Spinal cord (tissue), 9 donors: ENCODE measurements at regions not wholly inside any gene's neighbourhood (a gene's known extent, or its start where the extent isn't known, plus 50 kb on each side); places are given as distances from the start of the nearest gene placed in this dataset.

ENCODE experiments used
- DNase-seq, 6 donors: peaks; one replicate each; pipeline versions ENCODE4 v3.0.0 to v3.0.0-alpha.2; 2013 to 2015; ENCODE audit warnings: low spot score in 6 of 6, low read depth in 4 of 6
- H3K27ac ChIP-seq: one replicate; pipeline ENCODE4 v1.5.1; 2013; ENCODE audit warnings: low read depth, low read length, control low read depth
- H3K27me3 ChIP-seq: one replicate; pipeline ENCODE4 v1.6.1; 2013; ENCODE audit warnings: low read length; ENCODE audit not compliant: control insufficient read depth, insufficient read depth
- H3K36me3 ChIP-seq: one replicate; pipeline ENCODE4 v1.6.1; 2013; ENCODE audit warnings: low read length; ENCODE audit not compliant: control insufficient read depth, insufficient read depth
- H3K4me1 ChIP-seq: one replicate; pipeline ENCODE4 v1.6.1; 2013; ENCODE audit warnings: low read length; ENCODE audit not compliant: control insufficient read depth, insufficient read depth
- H3K4me3 ChIP-seq: one replicate; pipeline ENCODE4 v1.5.1; 2013; ENCODE audit warnings: low read depth, low read length, control low read depth
- H3K9me3 ChIP-seq: one replicate; pipeline ENCODE4 v1.6.1; 2013; ENCODE audit warnings: low read length; ENCODE audit not compliant: control insufficient read depth, insufficient read depth
- WGBS: methylation state at CpG from one replicate; pipeline ENCODE4 v1.1.5; 2013; ENCODE audit warnings: missing lambda C conversion rate; ENCODE audit not compliant: insufficient coverage; 5-methylcytosine and 5-hydroxymethylcytosine counted together
- donor health status: healthy.

DNA sequence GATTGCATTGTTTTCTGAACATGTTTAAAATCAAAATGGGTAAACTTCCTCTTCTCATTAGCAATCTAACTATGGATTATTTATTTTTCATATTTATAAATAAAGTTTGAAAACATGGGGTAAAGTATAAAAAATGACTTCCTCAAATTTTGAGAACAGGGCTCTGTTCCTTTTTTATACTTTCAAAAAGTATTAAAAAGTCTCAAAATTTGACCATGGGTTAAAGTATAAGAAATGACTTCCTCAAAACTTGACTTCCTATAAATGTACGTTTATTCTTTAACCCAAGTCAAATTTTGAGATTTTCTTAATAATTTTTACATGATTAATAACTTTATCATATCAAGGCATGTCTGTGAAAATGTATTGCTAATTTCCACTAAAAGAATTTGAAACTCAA is 512.4 kb downstream of the GALR1 start:
- Histone ChIP-seq H3K9me3 (no peaks in the 10 kb centered on the region), H3K36me3 (no peaks in the 10 kb centered on the region)

DNA sequence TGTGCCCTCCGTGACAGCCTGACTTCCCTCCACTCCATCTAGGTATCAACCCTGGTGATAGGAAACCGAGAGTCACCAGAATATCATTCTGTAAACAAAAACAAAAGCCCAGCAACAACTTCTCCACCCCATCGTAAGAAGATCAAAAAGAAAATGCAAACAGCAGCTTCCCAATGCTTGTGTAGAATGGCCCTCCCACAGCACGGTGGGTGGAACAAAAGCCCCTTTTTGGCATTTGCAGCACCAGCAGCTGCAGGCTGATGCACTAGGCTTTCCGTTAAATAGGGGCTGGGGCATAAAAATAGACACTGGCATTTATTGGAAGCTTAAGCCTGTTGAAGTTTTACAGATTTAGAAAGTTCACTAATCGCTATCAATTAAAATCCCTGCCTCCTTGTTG is 513.0 kb downstream of the GALR1 start:
- Histone ChIP-seq H3K9me3 (no peaks in the 10 kb centered on the region), H3K36me3 (no peaks in the 10 kb centered on the region), H3K4me3 (peak overlapping the region; percentile 19), H3K27ac (peak overlapping the region; percentile 22), H3K4me1 (peaks cover 3% of the 10 kb centered on the region), H3K27me3 (no peaks in the 10 kb centered on the region)
- WGBS, result 10% methylated on average over 3 of the region's 6 CpGs
- DNase-seq, result peak in 2 of 6 donors; percentile 69 to 77

More for the DNA sequence above, 512.4 kb downstream of the GALR1 start:
- Histone ChIP-seq H3K4me1 (peaks cover 3% of the 10 kb centered on the region), H3K27me3 (no peaks in the 10 kb centered on the region), H3K27ac (no peak overlapping the region), H3K4me3 (no peak overlapping the region)
- no peak for DNase-seq
- WGBS, result no CpG with 5 or more reads among the region's 1 CpG

GRCh38 chr18:77763530-77764145 is 514.0 kb downstream of the GALR1 start:
- Histone ChIP-seq H3K9me3 (no peaks in the 10 kb centered on the region), H3K4me3 (no peak overlapping the region), H3K36me3 (no peaks in the 10 kb centered on the region), H3K27ac (no peak overlapping the region), H3K4me1 (peaks cover 3% of the 10 kb centered on the region), H3K27me3 (no peaks in the 10 kb centered on the region)
- WGBS, result 49% methylated on average over 5 of the region's 9 CpGs
- no peak for DNase-seq

- 5% methylated on average over 5 of the region's 9 CpGs for WGBS
These were observed 515.8 kb downstream of the GALR1 start for GRCh38 chr18:77765468-77765867.

DNA sequence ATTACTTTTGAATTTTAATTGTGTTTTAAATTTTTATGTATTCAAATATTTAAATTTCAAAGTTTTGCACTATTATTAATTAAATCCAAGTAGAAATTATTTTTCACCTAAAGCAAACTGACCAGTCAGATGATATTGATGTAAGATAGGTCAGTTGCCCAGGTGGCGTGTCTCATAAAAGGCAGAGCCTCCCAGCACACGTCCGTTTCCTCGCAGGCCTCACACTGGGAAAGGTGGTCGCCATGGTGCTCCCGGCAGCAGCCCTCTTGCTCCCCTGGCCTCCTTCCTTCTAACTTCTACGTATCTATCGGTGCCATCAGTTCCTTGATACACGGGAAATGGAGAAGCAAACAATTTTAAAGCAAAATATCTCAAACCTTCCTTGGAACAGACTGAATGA is 516.8 kb downstream of the GALR1 start:
- no peak for DNase-seq
- no peaks in the 10 kb centered on the region for H3K4me1 ChIP-seq
- no peaks in the 10 kb centered on the region for H3K9me3 ChIP-seq
- 80% methylated on average over 7 of the region's 9 CpGs for WGBS
- no peak overlapping the region for H3K4me3 ChIP-seq
- H3K27me3 ChIP-seq, result no peaks in the 10 kb centered on the region
- no peaks in the 10 kb centered on the region for H3K36me3 ChIP-seq
- H3K27ac ChIP-seq, result no peak overlapping the region

More at GRCh38 chr18:77765468-77765867, 515.8 kb downstream of the GALR1 start:
- H3K27me3 ChIP-seq, result no peaks in the 10 kb centered on the region
- H3K4me1 ChIP-seq, result peaks cover 3% of the 10 kb centered on the region
- H3K4me3 ChIP-seq, result no peak overlapping the region
- H3K9me3 ChIP-seq, result no peaks in the 10 kb centered on the region
- H3K27ac ChIP-seq, result no peak overlapping the region
- no peaks in the 10 kb centered on the region for H3K36me3 ChIP-seq
- peak; percentile 59 to 97 (median 72) for DNase-seq

DNA sequence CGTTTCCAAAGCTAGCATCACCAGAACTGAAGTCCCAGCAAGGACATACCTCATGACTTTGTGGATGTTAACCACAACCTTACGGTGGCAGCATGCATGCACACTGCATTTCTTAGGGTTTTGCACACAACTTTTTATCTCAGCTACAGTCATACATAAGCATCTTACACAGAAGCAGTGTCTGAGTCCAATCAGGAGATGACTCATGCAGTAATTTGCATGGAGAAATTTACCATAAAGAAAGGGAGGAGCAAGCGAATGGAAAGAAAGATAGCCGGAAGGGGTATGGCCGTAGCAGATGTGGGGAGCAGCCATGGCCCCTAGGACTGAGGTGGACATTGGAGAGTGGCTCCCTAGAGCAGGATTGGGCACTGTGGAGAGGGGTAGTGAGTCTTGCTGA is 522.5 kb downstream of the GALR1 start:
- H3K4me3 ChIP-seq, result no peak overlapping the region
- DNase-seq, result no peak
- 79% methylated on average over 5 of the region's 5 CpGs for WGBS

GRCh38 chr18:77776104-77776503 is 526.5 kb downstream of the GALR1 start:
- 90% methylated on average over 5 of the region's 12 CpGs for WGBS
- Histone ChIP-seq H3K27me3 (peaks cover 4% of the 10 kb centered on the region), H3K36me3 (no peaks in the 10 kb centered on the region), H3K4me1 (no peaks in the 10 kb centered on the region), H3K9me3 (no peaks in the 10 kb centered on the region), H3K27ac (no peak overlapping the region), H3K4me3 (no peak overlapping the region)
- no peak for DNase-seq

More for the DNA sequence above, 522.5 kb downstream of the GALR1 start:
- Histone ChIP-seq H3K36me3 (no peaks in the 10 kb centered on the region), H3K27ac (no peak overlapping the region), H3K4me1 (no peaks in the 10 kb centered on the region), H3K9me3 (no peaks in the 10 kb centered on the region), H3K27me3 (peaks cover 4% of the 10 kb centered on the region)

DNA sequence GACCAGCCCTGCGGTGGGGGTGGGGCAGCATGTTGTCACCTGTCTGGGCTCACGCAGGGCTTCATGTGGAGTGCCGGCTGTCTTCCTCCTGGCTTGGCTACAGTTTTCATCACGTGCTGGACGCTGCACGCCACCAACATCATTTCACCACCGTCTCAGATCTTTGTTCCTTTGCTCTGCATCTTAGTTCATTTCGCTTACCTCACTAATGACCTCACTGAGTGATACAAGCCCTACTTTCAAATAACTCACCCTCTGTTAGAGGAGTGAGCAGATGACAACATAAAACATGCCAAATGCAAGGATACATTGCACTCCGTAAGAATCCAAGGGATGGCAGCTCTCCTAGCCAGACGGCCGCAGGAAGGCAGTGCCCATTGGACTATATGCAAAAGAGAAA is 527.5 kb downstream of the GALR1 start:
- 88% methylated on average over 10 of the region's 11 CpGs for WGBS
- no peak overlapping the region for H3K27ac ChIP-seq
- DNase-seq, result no peak
- H3K4me3 ChIP-seq, result no peak overlapping the region
- H3K36me3 ChIP-seq, result no peaks in the 10 kb centered on the region
- no peaks in the 10 kb centered on the region for H3K4me1 ChIP-seq
- H3K27me3 ChIP-seq, result peaks cover 4% of the 10 kb centered on the region
- no peaks in the 10 kb centered on the region for H3K9me3 ChIP-seq

DNA sequence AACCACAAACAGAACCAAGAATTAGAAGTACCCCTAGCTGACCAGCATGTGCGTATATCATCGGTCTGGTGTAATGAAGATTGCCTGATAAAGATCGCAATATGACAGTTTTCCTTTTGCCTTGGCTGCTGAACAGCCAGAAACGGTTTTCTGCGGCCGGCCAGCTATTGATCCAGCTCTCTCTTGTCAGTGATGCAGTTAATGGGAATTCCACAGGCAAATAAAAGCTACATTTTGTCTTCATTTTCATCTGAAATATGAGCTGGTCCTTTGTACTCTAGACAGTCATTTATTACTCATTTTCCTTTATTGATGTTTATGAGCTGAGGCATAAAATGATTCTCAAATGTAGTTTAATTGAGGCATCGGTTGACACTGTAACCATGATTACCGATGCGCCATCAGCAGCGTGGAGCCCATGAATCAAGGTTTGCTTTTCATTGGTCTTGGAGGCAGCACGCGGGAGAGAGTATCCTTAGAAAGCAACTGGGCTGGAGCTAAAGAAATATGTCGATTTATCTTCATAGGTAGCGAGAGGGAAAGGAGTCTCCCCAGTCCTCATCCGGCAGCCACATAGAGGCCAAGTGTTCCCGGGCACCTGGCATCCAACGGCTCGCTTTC is 535.2 kb downstream of the GALR1 start:
- Histone ChIP-seq H3K27ac (no peak overlapping the region), H3K4me1 (no peaks in the 10 kb centered on the region), H3K36me3 (no peaks in the 10 kb centered on the region), H3K9me3 (no peaks in the 10 kb centered on the region), H3K27me3 (no peaks in the 10 kb centered on the region), H3K4me3 (no peak overlapping the region)
- WGBS, result 74% methylated on average over 11 of the region's 18 CpGs
- peak in 1 of 6 donors; percentile 81 for DNase-seq

DNA sequence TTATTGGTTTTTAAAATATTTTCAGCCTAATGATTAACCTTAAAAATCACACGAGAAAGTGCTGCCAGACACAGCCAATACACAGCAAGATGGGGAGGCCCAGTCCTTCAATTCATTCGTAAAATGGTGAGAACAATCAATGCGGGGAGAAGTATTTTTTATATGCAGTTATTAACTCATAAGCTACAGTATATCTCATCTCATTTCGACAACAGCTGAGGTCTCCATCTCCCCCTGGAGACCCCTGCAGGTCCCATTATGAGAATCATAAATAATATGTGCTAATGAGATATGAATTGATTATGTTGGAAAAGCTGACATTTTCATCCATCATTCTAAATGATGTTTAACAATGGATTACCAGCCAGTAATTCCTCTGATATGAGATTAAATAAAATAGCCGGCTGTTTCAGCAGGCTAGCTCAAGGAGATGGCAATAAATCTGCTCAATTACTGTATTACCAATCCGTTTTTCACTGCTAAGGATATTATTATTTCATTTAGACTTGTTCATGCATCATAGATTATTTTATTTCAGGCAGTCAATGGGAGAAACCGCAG is 535.8 kb downstream of the GALR1 start:
- H3K9me3 ChIP-seq, result no peaks in the 10 kb centered on the region
- DNase-seq, result peak in 1 of 6 donors; percentile 80
- no peaks in the 10 kb centered on the region for H3K27me3 ChIP-seq
- no peaks in the 10 kb centered on the region for H3K4me1 ChIP-seq
- no peak overlapping the region for H3K27ac ChIP-seq
- no peak overlapping the region for H3K4me3 ChIP-seq
- no peaks in the 10 kb centered on the region for H3K36me3 ChIP-seq
- 40% methylated on average over 1 of the region's 7 CpGs for WGBS
